GM19468 (cell line): ENCODE measurements at regions not wholly inside any gene's neighbourhood (a gene's known extent, or its start where the extent isn't known, plus 50 kb on each side); places are given as distances from the start of the nearest gene placed in this dataset.
A peak's percentile ranks its signal among the peaks of the same experiment; 100 is the strongest.

Experiments
- ATAC-seq: cut with Tn5 transposase; IDR thresholded peaks from one replicate; pipeline ENCODE4 v1.9.1; 2021; ENCODE audit warnings: mild to moderate bottlenecking, moderate library complexity, moderate number of reproducible peaks; ENCODE audit not compliant: unreplicated experiment; ENCODE audit errors: extremely low read depth

GRCh38 chr2:5332925-5333324 is 359.3 kb upstream of the SOX11 start:
- ATAC-seq: no peak

- no peak for ATAC-seq
Observed at GRCh38 chr2:5339473-5339872, 352.7 kb upstream of the SOX11 start.

GRCh38 chr2:5343785-5344335 is 348.3 kb upstream of the SOX11 start:
- ATAC-seq: no peak

GRCh38 chr2:5352286-5352685 is 339.9 kb upstream of the SOX11 start:
- ATAC-seq: no peak

GRCh38 chr2:5353565-5353964 is 338.6 kb upstream of the SOX11 start:
- no peak for ATAC-seq

GRCh38 chr2:5359397-5359796 is 332.8 kb upstream of the SOX11 start:
- ATAC-seq: no peak

- no peak for ATAC-seq
Observed at GRCh38 chr2:5360081-5360480, 332.1 kb upstream of the SOX11 start.

GRCh38 chr2:5364361-5364760 is 327.8 kb upstream of the SOX11 start:
- no peak for ATAC-seq

GRCh38 chr2:5365871-5366461 is 326.2 kb upstream of the SOX11 start:
- ATAC-seq: peak; percentile 91

GRCh38 chr2:5367321-5367720 is 324.9 kb upstream of the SOX11 start:
- ATAC-seq: no peak

GRCh38 chr2:5368263-5368662 is 323.9 kb upstream of the SOX11 start:
- ATAC-seq: no peak

GRCh38 chr2:5369510-5369909 is 322.7 kb upstream of the SOX11 start:
- no peak for ATAC-seq

GRCh38 chr2:5370158-5370557 is 322.0 kb upstream of the SOX11 start:
- ATAC-seq: no peak

GRCh38 chr2:5372141-5372540 is 320.0 kb upstream of the SOX11 start:
- no peak for ATAC-seq

- no peak for ATAC-seq
Observed at GRCh38 chr2:5373200-5373599, 319.0 kb upstream of the SOX11 start.

GRCh38 chr2:5374762-5375161 is 317.4 kb upstream of the SOX11 start:
- no peak for ATAC-seq

GRCh38 chr2:5377323-5377722 is 314.9 kb upstream of the SOX11 start:
- no peak for ATAC-seq

- no peak for ATAC-seq
Observed at GRCh38 chr2:5379811-5380210, 312.4 kb upstream of the SOX11 start.

GRCh38 chr2:5385596-5385995 is 306.6 kb upstream of the SOX11 start:
- no peak for ATAC-seq

- no peak for ATAC-seq
Observed at GRCh38 chr2:5387406-5387805, 304.8 kb upstream of the SOX11 start.

- no peak for ATAC-seq
Observed at GRCh38 chr2:5389740-5390139, 302.4 kb upstream of the SOX11 start.

GRCh38 chr2:5391362-5391761 is 300.8 kb upstream of the SOX11 start:
- ATAC-seq: no peak
